Brain microvascular endothelial cell (primary cell): ENCODE measurements at regions not wholly inside any gene's neighbourhood (a gene's known extent, or its start where the extent isn't known, plus 50 kb on each side); places are given as distances from the start of the nearest gene placed in this dataset.

Source experiments
- DNase-seq: peaks from one replicate; pipeline ENCODE4 v3.0.0-alpha.2; 2020
- H3K27ac ChIP-seq: fragments of 250-450 bp; sonication (Bioruptor Pico); 2 replicates; pipeline ENCODE4 v1.5.1; 2020; ENCODE audit warnings: mild to moderate bottlenecking, moderate library complexity
- H3K27me3 ChIP-seq: fragments of 250-450 bp; sonication (Bioruptor Pico); replicated peaks from 2 replicates; pipeline ENCODE4 v1.5.1; 2020; ENCODE audit warnings: mild to moderate bottlenecking
- H3K36me3 ChIP-seq: fragments of 250-450 bp; sonication (Bioruptor Pico); replicated peaks from 2 replicates; pipeline ENCODE4 v1.5.1; 2020; ENCODE audit warnings: mild to moderate bottlenecking
- H3K4me3 ChIP-seq: 2 replicates; pipeline ENCODE4 v1.5.1; 2011; ENCODE audit warnings: low read depth, mild to moderate bottlenecking, control low read depth, low read length, moderate library complexity
- in situ Hi-C: cut with HindIII; loops from 2 replicates; pipeline ENCODE4 v1.10.0; 2017; ENCODE audit warnings: low sequenced_read_pairs, low pct_ligation_motif_present
- TF ChIP-seq, protein P1 (sequence below): IDR thresholded peaks from 2 replicates; pipeline ENCODE4 v1.5.1; 2011; ENCODE audit warnings: low read depth, mild to moderate bottlenecking, moderate library complexity, low read length, control low read depth, inconsistent platforms; ENCODE audit errors: missing control alignments

DNA sequence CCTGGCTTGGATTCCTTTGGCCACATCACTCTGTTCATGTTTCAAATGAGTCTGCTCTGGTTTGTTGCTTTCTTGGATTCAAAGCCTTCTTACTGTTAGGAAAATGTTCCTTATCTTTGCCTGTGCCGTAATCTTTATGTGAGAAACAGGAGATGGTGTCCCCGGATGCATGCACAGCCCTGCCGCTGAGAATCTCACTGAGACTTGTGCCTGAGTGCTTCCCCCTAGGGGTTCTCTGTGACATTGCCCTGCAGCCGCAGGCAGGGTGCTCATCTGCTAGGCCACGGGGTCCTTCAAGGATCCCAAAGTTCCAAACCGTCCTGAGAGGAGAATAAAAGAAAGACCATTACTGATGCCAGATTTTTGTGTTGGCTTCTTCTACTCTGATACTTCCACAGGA lies 81.4 kb upstream of the ANKRD55 start:
- no peak overlapping the region for H3K27ac ChIP-seq
- no peak overlapping the region for H3K4me3 ChIP-seq
- in situ Hi-C loops: no loop called here
- TF ChIP-seq, protein P1, sequence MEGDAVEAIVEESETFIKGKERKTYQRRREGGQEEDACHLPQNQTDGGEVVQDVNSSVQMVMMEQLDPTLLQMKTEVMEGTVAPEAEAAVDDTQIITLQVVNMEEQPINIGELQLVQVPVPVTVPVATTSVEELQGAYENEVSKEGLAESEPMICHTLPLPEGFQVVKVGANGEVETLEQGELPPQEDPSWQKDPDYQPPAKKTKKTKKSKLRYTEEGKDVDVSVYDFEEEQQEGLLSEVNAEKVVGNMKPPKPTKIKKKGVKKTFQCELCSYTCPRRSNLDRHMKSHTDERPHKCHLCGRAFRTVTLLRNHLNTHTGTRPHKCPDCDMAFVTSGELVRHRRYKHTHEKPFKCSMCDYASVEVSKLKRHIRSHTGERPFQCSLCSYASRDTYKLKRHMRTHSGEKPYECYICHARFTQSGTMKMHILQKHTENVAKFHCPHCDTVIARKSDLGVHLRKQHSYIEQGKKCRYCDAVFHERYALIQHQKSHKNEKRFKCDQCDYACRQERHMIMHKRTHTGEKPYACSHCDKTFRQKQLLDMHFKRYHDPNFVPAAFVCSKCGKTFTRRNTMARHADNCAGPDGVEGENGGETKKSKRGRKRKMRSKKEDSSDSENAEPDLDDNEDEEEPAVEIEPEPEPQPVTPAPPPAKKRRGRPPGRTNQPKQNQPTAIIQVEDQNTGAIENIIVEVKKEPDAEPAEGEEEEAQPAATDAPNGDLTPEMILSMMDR: peak; percentile 59
- no peaks in the 10 kb centered on the region for H3K36me3 ChIP-seq
- no peaks in the 10 kb centered on the region for H3K27me3 ChIP-seq
- DNase-seq: no peak

DNA sequence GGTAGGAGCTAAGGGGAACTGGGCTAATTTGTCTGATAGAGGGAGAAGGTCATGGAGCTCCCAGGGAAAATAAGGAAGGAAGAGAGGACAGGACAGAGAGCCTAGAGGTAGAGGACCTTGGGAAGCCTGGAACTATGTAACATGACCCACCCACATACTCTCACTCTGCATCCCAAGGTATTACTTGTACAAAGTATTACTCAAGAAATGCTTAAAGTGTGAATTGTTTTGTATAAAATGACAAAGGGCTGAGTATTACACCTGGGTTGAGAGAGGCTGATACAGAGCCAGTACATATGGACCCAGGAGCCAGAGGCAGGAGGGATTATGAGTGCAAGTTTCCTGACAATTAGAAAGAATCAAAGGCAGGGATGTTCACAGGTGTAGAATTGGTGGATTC lies 80.5 kb upstream of the ANKRD55 start:
- TF ChIP-seq, protein P1: no peak
- Histone ChIP-seq H3K27me3 (no peaks in the 10 kb centered on the region), H3K4me3 (no peak overlapping the region), H3K36me3 (no peaks in the 10 kb centered on the region), H3K27ac (no peak overlapping the region)
- no peak for DNase-seq
- in situ Hi-C loops: no loop called here

DNA sequence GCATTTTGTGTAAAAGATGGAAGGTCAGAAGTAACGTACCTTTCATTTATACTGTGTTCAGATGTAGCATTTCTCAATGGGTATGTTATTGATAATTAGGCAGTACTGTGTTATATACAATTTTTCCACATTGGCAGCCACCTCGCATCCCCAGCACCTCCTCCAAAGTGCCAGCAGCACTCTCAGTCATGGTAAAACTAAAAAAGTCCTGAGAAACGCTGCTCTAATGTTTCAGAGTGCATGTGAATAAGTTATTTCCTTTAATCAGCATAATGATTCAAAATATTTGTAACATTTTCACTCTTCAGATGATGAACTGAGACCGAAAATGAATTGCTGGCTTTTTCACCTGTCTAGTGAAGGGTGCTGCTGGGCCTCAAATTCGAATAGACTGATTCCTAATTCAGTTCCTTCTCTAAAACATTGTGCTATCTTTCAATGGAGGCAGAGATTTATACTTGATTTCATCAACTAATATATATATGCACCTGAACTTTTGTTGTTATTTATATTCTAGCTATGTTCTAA lies 79.9 kb upstream of the ANKRD55 start:
- Histone ChIP-seq H3K27me3 (no peaks in the 10 kb centered on the region), H3K36me3 (no peaks in the 10 kb centered on the region), H3K4me3 (no peak overlapping the region), H3K27ac (no peak overlapping the region)
- in situ Hi-C loops: no loop called here
- DNase-seq: no peak
- TF ChIP-seq, protein P1: no peak

DNA sequence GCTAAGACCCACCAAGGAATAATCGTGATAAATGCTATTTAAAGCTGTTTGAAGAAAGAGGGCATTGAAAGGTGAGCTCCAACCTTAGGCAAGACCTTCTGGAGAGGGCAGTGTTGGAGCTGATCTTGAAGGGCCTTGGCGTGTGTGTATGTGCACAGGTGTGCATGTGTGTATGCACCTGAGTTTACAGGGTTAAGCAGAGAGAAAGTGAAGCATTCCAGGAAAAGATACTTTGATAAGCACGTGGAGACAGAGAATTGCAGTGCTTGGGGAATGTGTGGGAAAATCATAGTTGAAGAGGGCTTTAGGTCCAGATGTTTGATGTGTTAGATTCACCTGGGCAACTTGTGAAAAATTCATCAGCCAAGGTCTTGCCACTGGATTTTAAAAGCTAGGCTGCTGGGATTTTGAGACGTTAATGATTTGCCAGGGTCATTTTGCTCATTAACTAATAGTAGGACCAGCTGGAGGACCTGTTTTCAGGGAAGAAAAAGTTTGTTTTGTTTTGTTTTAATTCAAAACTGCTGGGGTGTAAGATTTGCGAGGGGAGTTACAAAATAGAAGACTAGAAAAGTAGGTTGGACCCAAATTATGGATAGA lies 78.3 kb upstream of the ANKRD55 start:
- Histone ChIP-seq H3K36me3 (no peaks in the 10 kb centered on the region), H3K27ac (no peak overlapping the region), H3K4me3 (no peak overlapping the region), H3K27me3 (no peaks in the 10 kb centered on the region)
- TF ChIP-seq, protein P1: no peak
- no peak for DNase-seq
- in situ Hi-C loops: no loop called here

DNA sequence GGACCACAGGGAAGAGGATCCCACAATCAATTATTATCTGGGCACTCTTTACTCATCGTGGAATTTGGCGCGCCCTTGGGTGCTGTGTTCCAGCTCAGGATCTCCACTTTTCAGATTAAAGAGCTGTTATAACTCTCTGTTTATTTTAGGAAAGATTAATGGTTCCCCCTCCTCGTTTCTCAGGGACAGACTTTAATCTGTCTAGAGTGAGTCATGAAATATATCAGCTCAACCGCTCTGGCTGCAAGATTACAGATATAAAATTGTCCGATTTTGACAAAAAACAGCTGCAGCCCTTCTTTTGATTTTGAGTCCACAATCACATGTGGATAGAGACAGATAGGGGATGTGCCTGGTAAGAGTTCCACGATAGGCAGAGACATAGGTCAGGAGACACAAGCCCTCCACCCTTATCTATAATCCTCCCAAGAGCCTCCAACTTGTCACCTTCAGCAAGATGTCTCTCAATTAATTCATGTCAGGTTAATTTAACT lies 77.6 kb upstream of the ANKRD55 start:
- H3K27ac ChIP-seq: no peak overlapping the region
- H3K36me3 ChIP-seq: no peaks in the 10 kb centered on the region
- no peak for DNase-seq
- H3K27me3 ChIP-seq: no peaks in the 10 kb centered on the region
- no peak overlapping the region for H3K4me3 ChIP-seq
- TF ChIP-seq, protein P1: no peak
- in situ Hi-C loops: no loop called here
